Colonic mucosa (tissue), 4 donors: ENCODE measurements at regions not wholly inside any gene's neighbourhood (a gene's known extent, or its start where the extent isn't known, plus 50 kb on each side); places are given as distances from the start of the nearest gene placed in this dataset.

Experiments
- DNase-seq: peaks from one replicate; pipeline ENCODE4 v3.0.0-alpha.2; 2020
- H3K27ac ChIP-seq: fragments of 200-600 bp; one replicate; pipeline ENCODE4 v1.8.0; 2021
- H3K27me3 ChIP-seq: fragments of 200-600 bp; one replicate; pipeline ENCODE4 v1.8.0; 2021
- H3K36me3 ChIP-seq: fragments of 200-600 bp; one replicate; pipeline ENCODE4 v1.8.0; 2021
- H3K4me1 ChIP-seq: fragments of 200-600 bp; one replicate; pipeline ENCODE4 v1.8.0; 2021; ENCODE audit warnings: mild to moderate bottlenecking
- H3K4me3 ChIP-seq: fragments of 200-600 bp; one replicate; pipeline ENCODE4 v1.8.0; 2021
- H3K9ac ChIP-seq, 2 donors: one replicate each; pipeline ENCODE4 v1.7.0; 2013; ENCODE audit warnings: control low read depth in 2 of 2, low read depth in 2 of 2, low read length in 2 of 2
- H3K9me3 ChIP-seq: fragments of 200-600 bp; one replicate; pipeline ENCODE4 v1.8.0; 2021
- CTCF ChIP-seq: fragments of 200-600 bp; IDR thresholded peaks from one replicate; pipeline ENCODE4 v1.8.0; 2022; ENCODE audit warnings: antibody characterized with exemption, mild to moderate bottlenecking
- intact Hi-C: fragments of 100-400 bp; cut with DNase I; formaldehyde crosslinking; loops from one replicate; pipeline ENCODE4 v1.14.1; 2022
- donor health status: healthy.
- donor health status: DM: no; HTN: no; CAD: no.
- donor health status: DM: no; HTN: no; CAD: no.

GRCh38 chr5:20617841-20618240 is 629.8 kb upstream of the CDH18 start:
- intact Hi-C loops = no loop called here
- Histone ChIP-seq H3K36me3 (no peaks in the 10 kb centered on the region), H3K27ac (no peak overlapping the region)

DNA sequence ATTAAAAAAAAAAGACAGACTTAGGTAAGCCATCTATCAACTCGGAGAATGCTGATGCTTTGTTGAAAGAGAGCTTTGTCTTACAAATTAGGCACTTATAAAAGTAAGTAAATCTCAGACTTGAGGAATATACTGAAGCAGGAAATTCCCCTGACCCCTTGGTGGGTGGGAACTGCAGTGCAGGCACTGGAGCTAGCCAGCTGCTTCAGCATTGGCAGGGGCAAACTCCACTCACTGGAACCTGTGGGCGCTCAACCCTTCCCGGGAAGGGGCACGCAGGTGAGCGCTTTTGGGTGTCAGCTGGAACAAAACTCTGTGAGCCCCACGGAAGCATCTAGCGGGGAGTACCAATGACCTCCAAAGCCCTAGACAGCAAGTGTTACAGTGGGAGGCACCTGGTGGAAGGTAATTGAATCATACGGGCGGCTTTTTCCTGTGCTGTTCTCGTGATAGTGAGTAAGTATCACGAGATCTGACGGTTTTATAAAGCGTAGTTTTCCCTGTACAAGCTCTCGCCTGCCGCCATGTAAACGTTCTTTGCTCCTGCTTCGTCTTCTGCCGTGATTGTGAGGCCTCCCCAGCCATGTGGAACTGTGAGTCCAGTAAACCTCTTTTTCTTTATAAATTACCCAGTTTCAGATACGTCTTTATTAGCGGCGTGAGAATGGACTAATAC is 628.0 kb upstream of the CDH18 start:
- intact Hi-C loops = no loop called here
- TF ChIP-seq CTCF = no peak
- no peak for DNase-seq
- Histone ChIP-seq H3K27me3 (no peaks in the 10 kb centered on the region), H3K4me1 (no peaks in the 10 kb centered on the region), H3K9ac (no peak overlapping the region), H3K9me3 (no peaks in the 10 kb centered on the region), H3K36me3 (no peaks in the 10 kb centered on the region), H3K27ac (no peak overlapping the region), H3K4me3 (no peak overlapping the region)

More at GRCh38 chr5:20617841-20618240, 629.8 kb upstream of the CDH18 start:
- Histone ChIP-seq H3K9me3 (no peaks in the 10 kb centered on the region), H3K27me3 (no peaks in the 10 kb centered on the region), H3K9ac (no peak overlapping the region), H3K4me1 (no peaks in the 10 kb centered on the region), H3K4me3 (no peak overlapping the region)
- no peak for TF ChIP-seq CTCF
- DNase-seq = no peak

DNA sequence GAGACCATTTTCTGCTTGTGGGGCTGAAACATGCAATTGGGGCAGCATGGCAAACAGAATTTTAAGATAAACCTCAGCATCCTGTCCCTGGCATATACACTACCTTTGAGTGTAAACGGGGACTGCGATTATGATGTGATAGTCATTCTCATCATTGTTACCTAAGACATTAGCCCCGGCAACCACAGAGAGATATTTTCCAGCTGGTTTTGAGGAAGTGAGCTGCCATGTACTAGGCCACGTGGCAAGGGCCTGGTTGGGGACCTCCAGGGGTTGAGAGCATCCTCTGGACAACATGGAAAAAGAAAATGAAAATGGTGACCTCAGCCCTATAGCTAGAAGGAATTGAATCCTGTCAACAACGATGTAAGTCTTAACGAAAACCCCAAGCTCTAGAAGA is 623.6 kb upstream of the CDH18 start:
- no peaks in the 10 kb centered on the region for H3K36me3 ChIP-seq
- no peaks in the 10 kb centered on the region for H3K27me3 ChIP-seq
- H3K9me3 ChIP-seq = no peaks in the 10 kb centered on the region
- no peak overlapping the region for H3K9ac ChIP-seq
- no peak for DNase-seq
- H3K27ac ChIP-seq = no peak overlapping the region
- no peak overlapping the region for H3K4me3 ChIP-seq
- intact Hi-C loops = no loop called here
- no peak for TF ChIP-seq CTCF
- no peaks in the 10 kb centered on the region for H3K4me1 ChIP-seq

DNA sequence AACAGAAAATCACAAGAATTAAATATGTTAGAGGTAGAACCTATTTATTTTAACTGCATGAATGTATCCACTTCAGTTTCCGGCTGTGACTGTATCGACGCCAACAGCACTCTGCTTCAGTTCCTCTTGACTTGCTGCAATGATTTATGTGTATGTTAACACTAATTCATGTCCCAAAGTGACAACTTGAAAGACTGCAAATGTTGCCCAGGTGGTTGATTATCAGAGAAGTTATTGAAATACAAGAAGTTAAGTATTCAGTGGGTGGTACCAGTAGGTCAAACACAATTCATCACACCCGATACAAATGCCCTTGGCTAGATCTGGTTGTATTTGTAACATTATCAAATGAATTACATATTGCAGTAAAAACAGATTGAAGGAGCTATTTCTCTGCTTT is 622.7 kb upstream of the CDH18 start:
- Histone ChIP-seq H3K36me3 (no peaks in the 10 kb centered on the region), H3K4me3 (no peak overlapping the region), H3K27ac (no peak overlapping the region), H3K9me3 (no peaks in the 10 kb centered on the region), H3K27me3 (no peaks in the 10 kb centered on the region), H3K4me1 (no peaks in the 10 kb centered on the region), H3K9ac (no peak overlapping the region)
- intact Hi-C loops = no loop called here
- no peak for TF ChIP-seq CTCF
- no peak for DNase-seq

DNA sequence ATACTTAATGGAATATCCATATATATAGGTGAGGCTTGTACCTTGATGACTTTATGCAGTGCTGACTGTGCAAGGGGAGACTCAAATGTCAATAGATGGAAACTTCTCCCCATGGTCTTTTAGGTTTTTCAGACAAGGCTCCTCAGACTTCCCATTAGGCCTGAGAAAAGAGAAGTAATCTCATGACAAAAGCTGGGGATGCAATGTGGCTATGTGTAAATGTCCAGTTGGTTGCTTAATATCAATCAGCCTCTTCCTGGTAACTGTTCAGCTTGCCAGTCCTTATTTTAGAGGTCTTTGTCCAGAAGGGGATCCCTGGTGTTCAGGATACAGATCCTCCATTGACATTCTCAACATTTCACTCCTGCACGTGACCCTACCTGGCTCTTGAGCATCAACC is 621.1 kb upstream of the CDH18 start:
- Histone ChIP-seq H3K27ac (no peak overlapping the region), H3K27me3 (no peaks in the 10 kb centered on the region), H3K9ac (no peak overlapping the region), H3K4me1 (no peaks in the 10 kb centered on the region), H3K4me3 (no peak overlapping the region), H3K9me3 (no peaks in the 10 kb centered on the region), H3K36me3 (no peaks in the 10 kb centered on the region)
- intact Hi-C loops = no loop called here
- DNase-seq = no peak
- no peak for TF ChIP-seq CTCF
